ENCODE measurements at regions not wholly inside any gene's neighbourhood (a gene's known extent, or its start where the extent isn't known, plus 50 kb on each side); places are given as distances from the start of the nearest gene placed in this dataset.

GRCh38 chr5:175059687-175060211 lies 335.4 kb downstream of the MSX2 start:
- no peak for TF ChIP-seq CTCF (IDR thresholded peaks at IDR 0.05; ENCODE audit: low read depth, low read length)

DNA sequence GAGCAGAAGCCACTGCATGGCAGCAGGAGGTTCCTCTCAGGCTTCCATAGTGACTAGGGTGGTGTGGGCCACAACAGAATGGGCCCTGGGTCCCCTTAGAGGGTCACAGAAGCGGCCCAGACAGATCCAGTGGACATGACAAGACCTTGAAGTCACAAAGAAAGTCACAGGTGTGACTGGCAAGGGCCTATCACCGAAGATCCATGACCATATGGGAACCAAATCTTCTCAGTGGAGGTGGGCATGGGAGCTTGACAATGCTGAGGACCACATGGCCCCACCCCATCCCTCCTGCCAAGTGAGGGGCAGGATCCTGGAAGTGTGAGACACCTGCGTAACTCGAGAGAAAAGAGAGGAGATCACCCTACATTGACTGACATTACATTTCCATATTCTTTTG lies 332.4 kb downstream of the MSX2 start:
- no peak for TF ChIP-seq CTCF (IDR thresholded peaks at IDR 0.05; ENCODE audit: low read depth, low read length)
- DNase-seq (ENCODE audit: extremely low read depth, low read depth): no peak

More at GRCh38 chr5:175059687-175060211, 335.4 kb downstream of the MSX2 start:
- no peak for DNase-seq (ENCODE audit: extremely low read depth, low read depth)

GRCh38 chr5:175054243-175054642 lies 329.9 kb downstream of the MSX2 start:
- no peak for DNase-seq (ENCODE audit: extremely low read depth, low read depth)
- no peak for TF ChIP-seq CTCF (IDR thresholded peaks at IDR 0.05; ENCODE audit: low read depth, low read length)

DNA sequence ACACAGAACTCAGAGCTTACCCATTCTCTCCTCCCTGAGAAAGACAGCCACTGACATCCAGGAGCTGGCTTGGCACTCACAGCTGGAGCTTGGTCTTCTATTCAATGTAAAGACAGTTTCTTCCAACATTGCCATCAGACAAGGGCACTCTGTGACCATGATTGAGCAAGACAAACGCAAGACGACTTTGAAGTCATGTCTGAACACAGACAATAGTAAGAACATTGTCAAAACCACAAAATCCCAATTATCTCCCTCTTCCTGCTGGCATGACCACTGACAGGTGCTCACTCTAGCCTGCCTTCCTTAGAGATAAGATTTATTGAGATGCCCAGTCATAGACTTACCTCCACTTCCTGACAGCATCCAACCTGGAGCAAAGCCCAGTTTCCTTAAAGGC lies 328.0 kb downstream of the MSX2 start:
- no peak for DNase-seq (ENCODE audit: extremely low read depth, low read depth)
- no peak for TF ChIP-seq CTCF (IDR thresholded peaks at IDR 0.05; ENCODE audit: low read depth, low read length)

- no peak for DNase-seq (ENCODE audit: extremely low read depth, low read depth)
- no peak for TF ChIP-seq CTCF (IDR thresholded peaks at IDR 0.05; ENCODE audit: low read depth, low read length)
These were observed 322.7 kb downstream of the MSX2 start for GRCh38 chr5:175047048-175047447.

- TF ChIP-seq CTCF (IDR thresholded peaks at IDR 0.05; ENCODE audit: low read depth, low read length): no peak
- DNase-seq (ENCODE audit: extremely low read depth, low read depth): no peak
These were observed 321.4 kb downstream of the MSX2 start for GRCh38 chr5:175045820-175046219.

DNA sequence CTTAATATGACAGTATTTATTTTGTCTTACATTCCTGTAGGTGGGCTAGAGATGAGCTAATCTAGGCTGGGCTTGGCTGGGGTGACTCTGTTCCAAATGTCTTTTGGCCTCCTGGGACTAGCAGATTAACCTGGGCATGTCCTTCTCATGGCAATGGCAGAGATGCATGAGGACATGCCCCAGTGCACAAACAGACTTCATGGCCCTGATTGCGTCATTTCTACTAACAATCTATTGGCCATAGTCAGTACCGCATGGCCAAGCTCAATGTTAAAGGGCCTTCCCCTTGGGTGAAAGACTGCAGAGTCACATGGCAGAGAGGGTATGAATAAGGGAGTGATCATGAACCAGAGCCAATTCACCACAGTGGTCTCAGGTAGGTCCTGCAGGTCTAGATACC lies 313.4 kb downstream of the MSX2 start:
- no peak for TF ChIP-seq CTCF (IDR thresholded peaks at IDR 0.05; ENCODE audit: low read depth, low read length)

More for the DNA sequence above, 313.4 kb downstream of the MSX2 start:
- no peak for DNase-seq (ENCODE audit: extremely low read depth, low read depth)

Measured in AG09319 (cell line).